Stomach smooth muscle (tissue), 2 donors: ENCODE measurements at regions not wholly inside any gene's neighbourhood (a gene's known extent, or its start where the extent isn't known, plus 50 kb on each side); places are given as distances from the start of the nearest gene placed in this dataset.
"Not testable (repeated sequence)": the region's sequence is repeated elsewhere in the genome, so short reads cannot be mapped to it uniquely, and the experiment has no call there.

Experiments
- H3K27ac ChIP-seq: one replicate; pipeline ENCODE4 v1.7.0; 2013; ENCODE audit warnings: mild to moderate bottlenecking, low read length, inconsistent platforms
- H3K27me3 ChIP-seq, 2 donors: one replicate each; pipeline ENCODE4 v1.7.0; 2013; ENCODE audit warnings: low read length in 2 of 2; ENCODE audit not compliant: insufficient read depth in 2 of 2, control insufficient read depth in 1 of 2
- H3K36me3 ChIP-seq, 2 donors: one replicate each; pipeline ENCODE4 v1.7.0; 2013; ENCODE audit warnings: low read length in 2 of 2; ENCODE audit not compliant: control insufficient read depth in 2 of 2, insufficient read depth in 2 of 2
- H3K4me1 ChIP-seq: one replicate; pipeline ENCODE4 v1.7.0; 2013; ENCODE audit warnings: low read length; ENCODE audit not compliant: control insufficient read depth, insufficient read depth
- H3K4me3 ChIP-seq, 2 donors: one replicate each; pipeline ENCODE4 v1.7.0; 2013; ENCODE audit warnings: low read length in 2 of 2
- H3K9ac ChIP-seq, 2 donors: one replicate each; pipeline ENCODE4 v1.7.0; 2013; ENCODE audit warnings: low read length in 2 of 2, mild to moderate bottlenecking in 1 of 2
- H3K9me3 ChIP-seq, 2 donors: one replicate each; pipeline ENCODE4 v1.7.0; 2013; ENCODE audit warnings: low read length in 2 of 2; ENCODE audit not compliant: control insufficient read depth in 2 of 2
- donor health status: healthy.
- donor health status: Pancreatic carcinoma.

DNA sequence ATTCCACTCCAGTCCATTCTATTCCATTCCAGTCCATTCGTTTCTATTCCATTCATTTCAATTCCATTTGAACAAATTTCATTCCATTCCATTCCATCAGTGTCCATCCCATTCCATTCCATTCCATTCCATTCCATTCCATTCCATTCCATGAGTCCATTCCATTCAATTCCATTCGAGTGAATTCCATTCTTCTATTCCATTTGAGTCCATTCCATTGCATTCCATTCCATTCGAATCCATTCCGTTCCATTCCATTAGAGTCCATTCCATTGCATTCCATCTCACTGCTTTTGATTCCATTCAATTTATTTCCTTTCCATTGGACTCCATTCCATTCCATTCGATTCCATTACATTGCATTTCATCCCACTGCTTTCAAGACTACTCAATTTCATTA is 1132.1 kb downstream of the RPIA start:
- no peak overlapping the region for H3K27ac ChIP-seq
- H3K27me3 ChIP-seq = no peaks in the 10 kb centered on the region
- H3K9me3 ChIP-seq = peaks cover 7 to 13% of the 10 kb centered on the region in 2 donors
- H3K4me3 ChIP-seq = no peak overlapping the region
- H3K36me3 ChIP-seq = no peaks in the 10 kb centered on the region
- no peak overlapping the region for H3K9ac ChIP-seq
- H3K4me1 ChIP-seq = no peaks in the 10 kb centered on the region

DNA sequence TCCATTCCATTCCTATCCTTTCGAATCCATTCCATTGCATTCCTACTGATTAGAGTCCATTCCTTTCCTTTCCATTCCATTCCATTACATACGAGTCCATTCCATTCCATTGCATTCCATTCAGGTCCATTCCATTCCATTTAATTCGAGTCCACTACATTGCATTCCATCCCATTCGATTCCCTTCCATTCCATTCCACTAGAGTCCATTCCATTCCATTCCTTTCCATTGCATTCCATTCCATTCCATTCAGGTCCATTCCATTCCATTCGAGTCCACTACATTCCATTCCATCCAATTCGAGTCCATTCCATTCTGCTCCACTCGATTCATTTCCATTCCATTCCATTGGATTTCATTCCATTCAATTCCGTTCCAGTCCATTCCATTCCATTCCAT is 1133.6 kb downstream of the RPIA start:
- no peak overlapping the region for H3K9ac ChIP-seq
- H3K9me3 ChIP-seq = peaks cover 6 to 13% of the 10 kb centered on the region in 2 donors
- H3K4me3 ChIP-seq = no peak overlapping the region
- H3K4me1 ChIP-seq = no peaks in the 10 kb centered on the region
- H3K36me3 ChIP-seq = no peaks in the 10 kb centered on the region
- no peak overlapping the region for H3K27ac ChIP-seq
- no peaks in the 10 kb centered on the region for H3K27me3 ChIP-seq

DNA sequence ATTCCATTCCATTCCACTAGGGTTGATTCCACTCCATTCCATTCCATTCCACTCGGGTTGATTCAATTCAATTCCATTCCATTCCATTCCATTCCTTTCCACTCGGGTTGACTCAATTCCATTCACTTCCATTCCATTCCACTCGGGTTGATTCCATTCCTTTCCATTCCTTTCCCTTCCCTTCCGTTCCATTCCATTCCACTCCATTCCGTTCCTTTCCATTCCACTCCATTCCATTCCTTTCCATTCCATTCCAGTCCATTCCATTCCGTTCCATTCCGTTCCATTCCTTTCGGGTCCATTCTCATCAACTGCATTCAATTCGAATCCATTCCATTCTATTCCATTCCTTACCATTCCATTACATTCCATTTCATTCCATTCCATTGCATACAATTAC is 1135.3 kb downstream of the RPIA start:
- H3K27me3 ChIP-seq, H3K9ac ChIP-seq, H3K4me1 ChIP-seq, H3K27ac ChIP-seq, H3K36me3 ChIP-seq, H3K4me3 ChIP-seq: not testable (repeated sequence)
- H3K9me3 ChIP-seq = peaks cover 6 to 12% of the 10 kb centered on the region in 2 donors

DNA sequence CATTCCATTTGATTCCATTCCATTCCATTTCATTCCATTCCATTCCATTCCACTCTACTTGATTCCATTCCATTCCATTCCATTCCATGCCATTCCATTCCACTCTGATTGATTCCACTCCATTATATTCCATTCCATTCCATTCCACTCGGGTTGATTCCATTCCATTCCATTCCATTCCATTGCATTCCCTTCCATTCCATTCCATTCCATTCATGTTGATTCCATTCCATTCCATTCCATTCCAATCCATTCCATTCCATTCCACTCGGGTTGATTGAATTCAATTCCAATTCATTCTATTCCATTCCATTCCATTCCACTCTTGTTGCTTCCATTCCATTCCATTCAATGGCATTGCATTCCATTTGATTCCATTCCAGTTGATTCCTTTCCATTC is 1136.4 kb downstream of the RPIA start:
- not testable (repeated sequence) for H3K4me3 ChIP-seq, H3K36me3 ChIP-seq, H3K4me1 ChIP-seq, H3K27me3 ChIP-seq, H3K9ac ChIP-seq, H3K27ac ChIP-seq
- peaks cover 6 to 12% of the 10 kb centered on the region in 2 donors for H3K9me3 ChIP-seq

DNA sequence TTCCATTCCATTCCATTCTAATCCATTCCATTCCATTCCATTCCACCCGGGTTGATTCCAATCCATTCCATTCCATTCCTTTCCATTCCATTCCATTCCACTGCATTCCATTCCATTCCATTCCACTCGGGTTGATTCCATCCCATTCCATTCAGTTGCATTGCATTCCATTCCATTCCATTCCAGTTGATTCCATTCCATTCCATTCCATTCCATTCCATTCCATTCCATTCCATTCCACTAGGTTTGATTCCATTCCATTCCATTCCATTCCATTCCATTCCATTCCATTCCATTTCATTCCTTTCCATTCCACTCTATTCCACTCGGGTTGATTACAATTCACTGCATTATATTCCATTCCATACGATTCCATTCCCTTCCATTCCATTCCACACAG is 1136.9 kb downstream of the RPIA start:
- H3K9me3 ChIP-seq = peaks cover 6 to 12% of the 10 kb centered on the region in 2 donors
- H3K27me3 ChIP-seq, H3K27ac ChIP-seq, H3K4me1 ChIP-seq, H3K4me3 ChIP-seq, H3K9ac ChIP-seq, H3K36me3 ChIP-seq: not testable (repeated sequence)

DNA sequence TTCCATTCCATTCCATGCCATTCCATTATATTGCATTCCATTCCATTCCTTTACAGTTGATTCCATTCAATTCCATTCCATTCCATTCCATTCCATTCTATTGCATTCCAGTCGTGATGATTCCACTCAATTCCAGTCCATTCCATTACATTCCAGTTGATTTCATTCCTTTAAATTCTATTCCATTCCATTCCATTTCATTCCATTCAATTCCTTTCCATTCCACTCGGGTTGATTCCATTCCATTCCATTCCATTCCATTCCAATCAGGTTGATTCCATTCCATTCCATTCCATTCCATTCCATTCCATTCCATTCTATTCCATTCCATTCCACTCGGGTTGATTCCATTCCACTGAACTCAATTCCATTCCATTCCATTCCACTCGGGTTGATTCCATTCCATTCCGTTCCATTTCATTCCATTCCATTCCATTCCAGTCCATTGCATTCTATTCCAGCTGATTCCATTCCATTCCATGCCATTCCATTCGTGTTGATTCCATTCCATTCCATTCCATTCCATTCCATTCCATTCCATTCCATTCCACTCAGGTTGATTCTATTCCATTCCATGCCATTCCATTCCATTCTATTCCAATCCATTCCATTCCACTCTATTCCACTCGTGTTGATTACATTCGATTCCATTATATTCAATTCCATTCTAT is 1137.6 kb downstream of the RPIA start:
- H3K36me3 ChIP-seq, H3K4me3 ChIP-seq, H3K27ac ChIP-seq, H3K4me1 ChIP-seq, H3K27me3 ChIP-seq, H3K9ac ChIP-seq: not testable (repeated sequence)
- H3K9me3 ChIP-seq = peaks cover 6 to 12% of the 10 kb centered on the region in 2 donors

DNA sequence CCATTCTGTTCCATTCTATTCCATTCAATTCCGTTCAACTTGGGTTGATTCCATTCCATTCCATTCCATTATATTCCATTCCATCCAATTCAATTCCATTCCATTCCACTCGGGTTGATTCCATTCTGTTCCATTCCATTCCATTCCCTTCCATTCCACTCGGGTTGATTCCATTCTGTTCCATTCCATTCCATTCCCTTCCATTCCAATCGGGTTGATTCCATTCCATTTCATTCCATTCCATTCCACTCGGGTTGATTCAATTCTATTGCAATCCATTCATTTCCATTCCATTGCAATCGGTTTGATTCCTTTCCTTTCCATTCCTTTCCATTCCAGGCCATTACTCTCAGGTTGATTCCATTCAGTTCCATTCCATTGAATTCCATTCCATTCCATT is 1138.4 kb downstream of the RPIA start:
- Histone ChIP-seq H3K27ac (no peak overlapping the region), H3K9ac (no peak overlapping the region), H3K4me3 (no peak overlapping the region), H3K4me1 (no peaks in the 10 kb centered on the region), H3K9me3 (peaks cover 6 to 12% of the 10 kb centered on the region in 2 donors), H3K27me3 (no peaks in the 10 kb centered on the region), H3K36me3 (no peaks in the 10 kb centered on the region)

DNA sequence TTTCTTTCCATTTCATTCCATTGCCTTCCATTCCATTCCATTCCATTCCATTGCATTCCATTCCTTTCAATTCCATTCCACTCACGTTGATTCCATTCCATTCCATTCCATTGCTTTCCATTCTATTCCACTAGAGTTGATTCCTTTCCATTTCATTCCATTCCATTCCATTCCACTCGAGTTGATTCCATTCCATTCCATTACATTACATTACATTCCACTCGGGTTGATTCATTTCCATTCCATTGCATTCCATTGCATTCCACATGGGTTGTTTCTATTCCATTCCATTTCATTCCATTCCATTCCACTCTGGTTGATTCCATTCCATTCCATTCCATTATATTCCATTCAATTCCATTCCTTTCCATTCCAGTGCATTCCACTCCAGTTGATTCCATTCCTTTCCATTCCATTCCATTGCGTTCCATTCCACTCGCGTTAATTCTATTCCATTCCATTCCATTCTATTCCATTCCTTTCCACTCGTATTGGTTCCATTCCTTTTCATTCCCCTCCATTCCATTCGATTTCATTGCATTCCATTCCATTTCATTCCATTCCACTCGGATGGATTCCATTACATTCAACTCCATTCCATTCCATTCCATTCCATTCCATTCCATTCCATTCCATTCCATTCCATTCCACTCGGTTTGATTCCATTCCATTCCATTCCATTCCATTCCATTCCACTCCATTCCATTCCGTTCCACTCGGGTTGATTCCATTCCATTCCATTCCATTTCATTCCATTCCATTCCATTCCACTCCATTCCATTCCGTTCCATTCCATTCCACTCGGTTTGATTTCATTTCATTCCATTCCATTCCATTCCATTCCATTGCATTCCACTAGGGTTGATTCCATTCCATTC is 1139.1 kb downstream of the RPIA start:
- H3K9me3 ChIP-seq = peaks cover 6 to 12% of the 10 kb centered on the region in 2 donors
- not testable (repeated sequence) for H3K27me3 ChIP-seq, H3K4me3 ChIP-seq

DNA sequence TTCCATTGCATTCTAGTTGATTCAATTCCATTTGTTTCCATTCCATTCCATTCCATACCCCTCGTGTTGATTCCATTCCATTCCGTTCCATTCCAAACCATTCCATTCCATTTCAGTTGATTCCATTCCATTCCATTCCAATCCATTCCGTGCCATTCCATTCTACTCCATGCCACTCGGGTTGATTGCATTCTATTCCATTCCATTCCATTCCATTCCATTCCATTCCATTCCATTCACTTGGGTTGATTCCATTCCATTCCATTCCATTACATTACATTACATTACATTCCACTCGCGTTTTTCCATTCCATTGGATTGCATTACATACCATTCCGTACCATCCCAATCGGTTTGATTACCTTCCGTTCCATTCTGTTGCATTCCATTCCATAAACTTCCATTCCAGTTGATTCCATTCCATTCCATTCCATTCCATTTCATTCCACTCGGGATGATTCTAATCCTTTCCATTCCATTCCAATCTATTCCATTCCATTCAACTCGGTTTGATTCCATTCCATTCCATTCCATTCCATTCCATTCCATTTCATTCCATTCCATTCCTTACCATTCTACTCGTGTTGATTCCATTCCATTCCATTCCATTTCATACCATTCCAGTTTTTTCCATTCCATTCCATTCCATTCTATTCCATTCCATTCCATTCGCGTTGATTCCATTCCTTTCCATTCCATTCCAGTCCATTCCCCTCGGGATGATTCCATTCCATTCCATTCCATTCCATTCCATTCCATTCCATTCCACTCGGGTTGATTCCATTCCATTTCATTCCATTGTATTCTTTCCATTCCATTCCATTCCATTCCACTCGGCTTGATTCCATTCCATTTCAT is 1140.4 kb downstream of the RPIA start:
- H3K9ac ChIP-seq = no peak overlapping the region
- no peaks in the 10 kb centered on the region for H3K27me3 ChIP-seq
- no peak overlapping the region for H3K4me3 ChIP-seq
- no peaks in the 10 kb centered on the region for H3K4me1 ChIP-seq
- no peaks in the 10 kb centered on the region for H3K36me3 ChIP-seq
- peaks cover 6 to 8% of the 10 kb centered on the region in 2 donors for H3K9me3 ChIP-seq
- H3K27ac ChIP-seq = no peak overlapping the region

More for the DNA sequence above, 1139.1 kb downstream of the RPIA start:
- not testable (repeated sequence) for H3K27ac ChIP-seq, H3K4me1 ChIP-seq, H3K9ac ChIP-seq, H3K36me3 ChIP-seq

DNA sequence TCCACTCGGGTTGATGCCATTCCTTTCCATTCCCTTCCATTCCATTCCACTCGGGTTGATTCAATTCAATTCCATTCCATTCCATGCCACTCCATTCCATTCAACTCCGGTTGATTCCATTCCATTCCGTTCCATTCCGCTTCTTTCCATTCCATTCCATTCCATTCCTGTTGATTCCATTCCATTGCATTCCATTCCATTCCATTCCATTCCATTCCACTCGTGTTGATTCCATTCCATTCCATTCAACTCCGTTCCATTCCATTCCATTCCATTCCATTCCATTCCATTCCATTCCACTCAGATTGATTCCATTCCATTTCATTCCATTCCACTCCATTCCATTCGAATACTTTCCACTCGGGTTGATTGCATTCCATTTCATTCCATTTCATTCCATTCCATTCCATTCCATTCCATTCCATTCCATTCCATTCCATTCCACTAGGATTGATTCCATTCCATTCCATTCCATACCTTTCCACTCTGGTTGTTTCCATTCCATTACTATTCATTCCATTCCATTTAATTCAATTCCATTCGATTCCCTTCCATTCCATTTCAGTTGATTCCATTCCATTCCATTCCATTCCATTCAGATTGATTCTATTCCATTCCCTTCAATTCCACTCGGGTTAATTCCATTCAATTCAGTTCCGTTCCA is 1141.8 kb downstream of the RPIA start:
- H3K9me3 ChIP-seq = peaks cover 6% of the 10 kb centered on the region in 2 donors
- H3K9ac ChIP-seq = no peak overlapping the region
- H3K27ac ChIP-seq = no peak overlapping the region
- H3K36me3 ChIP-seq = no peaks in the 10 kb centered on the region
- no peaks in the 10 kb centered on the region for H3K4me1 ChIP-seq
- H3K4me3 ChIP-seq = no peak overlapping the region
- H3K27me3 ChIP-seq = no peaks in the 10 kb centered on the region
